HG02852 (cell line): ENCODE measurements at regions not wholly inside any gene's neighbourhood (a gene's known extent, or its start where the extent isn't known, plus 50 kb on each side); places are given as distances from the start of the nearest gene placed in this dataset.

Source experiments
- ATAC-seq: cut with Tn5 transposase; IDR thresholded peaks from one replicate; pipeline ENCODE4 v1.9.1; 2021; ENCODE audit warnings: mild to moderate bottlenecking, moderate library complexity; ENCODE audit not compliant: unreplicated experiment

GRCh38 chr17:79404136-79404911 is 206.5 kb downstream of the RBFOX3 start:
- no peak for ATAC-seq

GRCh38 chr17:79401704-79402674 is 208.9 kb downstream of the RBFOX3 start:
- no peak for ATAC-seq

GRCh38 chr17:79400989-79401703 is 209.7 kb downstream of the RBFOX3 start:
- ATAC-seq = no peak

GRCh38 chr17:79399610-79400144 is 211.2 kb downstream of the RBFOX3 start:
- ATAC-seq = no peak

- no peak for ATAC-seq
Measured at GRCh38 chr17:79398441-79398840, 212.4 kb downstream of the RBFOX3 start.

- no peak for ATAC-seq
Measured at GRCh38 chr17:79396696-79397095, 214.2 kb downstream of the RBFOX3 start.

GRCh38 chr17:79395545-79395944 is 215.3 kb downstream of the RBFOX3 start:
- no peak for ATAC-seq

GRCh38 chr17:79395066-79395465 is 215.8 kb downstream of the RBFOX3 start:
- no peak for ATAC-seq

GRCh38 chr17:79393358-79394052 is 217.3 kb downstream of the RBFOX3 start:
- no peak for ATAC-seq

- no peak for ATAC-seq
Measured at GRCh38 chr17:79392598-79392997, 218.3 kb downstream of the RBFOX3 start.

GRCh38 chr17:79391376-79392233 is 219.2 kb downstream of the RBFOX3 start:
- no peak for ATAC-seq

- ATAC-seq = no peak
Measured at GRCh38 chr17:79389896-79390295, 221.0 kb downstream of the RBFOX3 start.

- ATAC-seq = no peak
Measured at GRCh38 chr17:79388556-79389295, 222.1 kb downstream of the RBFOX3 start.

GRCh38 chr17:79387783-79388182 is 223.1 kb downstream of the RBFOX3 start:
- ATAC-seq = no peak

- no peak for ATAC-seq
Measured at GRCh38 chr17:79385962-79386563, 224.8 kb downstream of the RBFOX3 start.

GRCh38 chr17:79382313-79382712 is 228.5 kb downstream of the RBFOX3 start:
- ATAC-seq = no peak

- no peak for ATAC-seq
Measured at GRCh38 chr17:79379700-79380445, 231.0 kb downstream of the RBFOX3 start.
